WTC11 (cell line): ENCODE measurements at regions not wholly inside any gene's neighbourhood (a gene's known extent, or its start where the extent isn't known, plus 50 kb on each side); places are given as distances from the start of the nearest gene placed in this dataset.

Experiments
- ATAC-seq: fragments of 200-7000 bp; cut with Tn5 transposase; 2 replicates; pipeline ENCODE4 v1.10.0; 2021; ENCODE audit warnings: mild to moderate bottlenecking, moderate library complexity
- CTCF ChIA-PET: fragments of 300-600 bp; sonication (Branson Sonifier 250); formaldehyde crosslinking; loops from one replicate; lab custom pipeline; 2021; ENCODE audit warnings: antibody characterized with exemption; lab: Charles Lee
- POLR2A ChIA-PET: fragments of 350-600 bp; sonication (Branson Sonifier 250); formaldehyde crosslinking; loops from one replicate; lab custom pipeline; 2021; ENCODE audit warnings: antibody characterized with exemption; lab: Charles Lee
- DNase-seq: peaks from one replicate; pipeline ENCODE4 v3.0.0; 2021; ENCODE audit warnings: low spot score
- H3K27ac Mint-ChIP-seq: 2 replicates; pipeline ENCODE4 v1.8.0; 2021; ENCODE audit warnings: mixed read lengths
- H3K27me3 Mint-ChIP-seq: 2 replicates; pipeline ENCODE4 v1.8.0; 2021; ENCODE audit warnings: low read depth, mild to moderate bottlenecking, moderate library complexity, mixed read lengths
- H3K36me3 Mint-ChIP-seq: 2 replicates; pipeline ENCODE4 v1.8.0; 2021; ENCODE audit warnings: mixed read lengths
- H3K4me1 Mint-ChIP-seq: 2 replicates; pipeline ENCODE4 v1.8.0; 2022; ENCODE audit warnings: mixed read lengths
- H3K4me3 Mint-ChIP-seq: 2 replicates; pipeline ENCODE4 v1.8.0; 2021; ENCODE audit warnings: mild to moderate bottlenecking, moderate library complexity, mixed read lengths
- H3K9me3 Mint-ChIP-seq: 2 replicates; pipeline ENCODE4 v1.8.0; 2021; ENCODE audit warnings: mixed read lengths
- ATF1 ChIP-seq: sonication (generic); formaldehyde crosslinking; IDR thresholded peaks from 2 replicates; pipeline ENCODE4 v1.8.1; 2023; ENCODE audit warnings: mild to moderate bottlenecking, moderate library complexity, missing genetic modification reagents
- ATF2 ChIP-seq: sonication (generic); formaldehyde crosslinking; IDR thresholded peaks from 2 replicates; pipeline ENCODE4 v1.8.1; 2022; ENCODE audit warnings: low read depth, missing genetic modification reagents, borderline replicate concordance
- CBFB ChIP-seq: sonication (generic); formaldehyde crosslinking; IDR thresholded peaks from 2 replicates; pipeline ENCODE4 v1.8.1; 2022; ENCODE audit warnings: mild to moderate bottlenecking, low read depth, missing genetic modification reagents
- E2F1 ChIP-seq: sonication (generic); formaldehyde crosslinking; IDR thresholded peaks from 2 replicates; pipeline ENCODE4 v1.8.0; 2022; ENCODE audit warnings: mild to moderate bottlenecking, missing genetic modification reagents
- E2F5 ChIP-seq: sonication (generic); formaldehyde crosslinking; IDR thresholded peaks from 2 replicates; pipeline ENCODE4 v1.8.1; 2022; ENCODE audit warnings: mild to moderate bottlenecking, moderate library complexity, missing genetic modification reagents
- ERG ChIP-seq: fragments of 250-450 bp; sonication (Bioruptor Pico); IDR thresholded peaks from 2 replicates; pipeline ENCODE4 v1.8.0; 2021; ENCODE audit warnings: mild to moderate bottlenecking
- FOXJ3 ChIP-seq: sonication (generic); formaldehyde crosslinking; IDR thresholded peaks from 2 replicates; pipeline ENCODE4 v1.9.0; 2021; ENCODE audit warnings: missing genetic modification reagents, mild to moderate bottlenecking, borderline replicate concordance
- NFATC4 ChIP-seq: fragments of 250-450 bp; sonication (Bioruptor Pico); IDR thresholded peaks from 2 replicates; pipeline ENCODE4 v1.9.0; 2021; ENCODE audit warnings: mild to moderate bottlenecking
- OVOL2 ChIP-seq: fragments of 250-450 bp; sonication (Bioruptor Pico); IDR thresholded peaks from 2 replicates; pipeline ENCODE4 v1.9.0; 2021; ENCODE audit warnings: mild to moderate bottlenecking, borderline replicate concordance
- SMAD3 ChIP-seq: sonication (generic); formaldehyde crosslinking; IDR thresholded peaks from 2 replicates; pipeline ENCODE4 v1.8.0; 2022; ENCODE audit warnings: missing genetic modification reagents, mild to moderate bottlenecking, borderline replicate concordance
- SOX15 ChIP-seq: fragments of 250-450 bp; sonication (Bioruptor Pico); IDR thresholded peaks from 2 replicates; pipeline ENCODE4 v1.9.0; 2021; ENCODE audit warnings: mild to moderate bottlenecking
- ZNF219 ChIP-seq: sonication (generic); formaldehyde crosslinking; IDR thresholded peaks from 2 replicates; pipeline ENCODE4 v1.8.0; 2023; ENCODE audit warnings: missing genetic modification reagents, mild to moderate bottlenecking, borderline replicate concordance
- ZNF232 ChIP-seq: sonication (generic); formaldehyde crosslinking; IDR thresholded peaks from 2 replicates; pipeline ENCODE4 v1.8.0; 2022; ENCODE audit warnings: mild to moderate bottlenecking, missing genetic modification reagents
- ZNF317 ChIP-seq: sonication (generic); formaldehyde crosslinking; IDR thresholded peaks from 2 replicates; pipeline ENCODE4 v1.8.1; 2023; ENCODE audit warnings: low read depth, mild to moderate bottlenecking, moderate library complexity, missing genetic modification reagents, borderline replicate concordance
- ZNF416 ChIP-seq: fragments of 250-450 bp; sonication (Bioruptor Pico); IDR thresholded peaks from 2 replicates; pipeline ENCODE4 v1.9.0; 2021; ENCODE audit warnings: mild to moderate bottlenecking, inconsistent platforms
- ZNF532 ChIP-seq: fragments of 250-450 bp; sonication (Bioruptor Pico); IDR thresholded peaks from 2 replicates; pipeline ENCODE4 v1.9.0; 2021; ENCODE audit warnings: mild to moderate bottlenecking, borderline replicate concordance

- H3K9me3 Mint-ChIP-seq: peaks cover 8% of the 10 kb centered on the region
- peaks cover 4% of the 10 kb centered on the region for H3K36me3 Mint-ChIP-seq
- H3K27ac Mint-ChIP-seq: no peak overlapping the region
- TF ChIP-seq ZNF416 (CRISPR knock-in tag): no peak
- no peak for TF ChIP-seq SOX15
- no peak for TF ChIP-seq ZNF232 (CRISPR knock-in tag)
- TF ChIP-seq E2F1: no peak
- no peak for TF ChIP-seq ERG (CRISPR knock-in tag)
- TF ChIP-seq ATF1 (CRISPR knock-in tag): no peak
- no peaks in the 10 kb centered on the region for H3K4me1 Mint-ChIP-seq
- CTCF ChIA-PET: no interaction called here
- POLR2A ChIA-PET: no interaction called here
- no peak for ATAC-seq
- H3K4me3 Mint-ChIP-seq: no peak overlapping the region
- no peak for DNase-seq
- H3K27me3 Mint-ChIP-seq: no peaks in the 10 kb centered on the region
Measured at GRCh38 chr3:163983940-163984339, 1094.4 kb downstream of the SI start.

GRCh38 chr3:163971861-163972260 is 1106.4 kb downstream of the SI start:
- no peak for ATAC-seq
- ChIA-PET CTCF (no interaction called here), POLR2A (no interaction called here)
- no peaks in the 10 kb centered on the region for H3K36me3 Mint-ChIP-seq
- peaks cover 7% of the 10 kb centered on the region for H3K9me3 Mint-ChIP-seq
- H3K27me3 Mint-ChIP-seq: no peaks in the 10 kb centered on the region
- no peak overlapping the region for H3K27ac Mint-ChIP-seq
- H3K4me3 Mint-ChIP-seq: no peak overlapping the region
- no peak for TF ChIP-seq ATF2 (CRISPR knock-in tag)
- TF ChIP-seq ZNF317 (CRISPR knock-in tag): no peak
- no peak for TF ChIP-seq OVOL2 (CRISPR knock-in tag)
- TF ChIP-seq NFATC4 (CRISPR knock-in tag): no peak
- no peak for TF ChIP-seq CBFB (CRISPR knock-in tag)
- DNase-seq: no peak
- H3K4me1 Mint-ChIP-seq: no peaks in the 10 kb centered on the region

- TF ChIP-seq ZNF532 (CRISPR knock-in tag) (no peak), E2F5 (CRISPR knock-in tag) (no peak), FOXJ3 (CRISPR knock-in tag) (no peak), SMAD3 (CRISPR knock-in tag) (no peak), E2F1 (no peak), ZNF219 (CRISPR knock-in tag) (no peak)
- Mint-ChIP-seq H3K4me3 (no peak overlapping the region), H3K4me1 (no peaks in the 10 kb centered on the region), H3K9me3 (peaks cover 6% of the 10 kb centered on the region), H3K27ac (no peak overlapping the region), H3K27me3 (no peaks in the 10 kb centered on the region), H3K36me3 (no peaks in the 10 kb centered on the region)
- DNase-seq (no peak), ATAC-seq (no peak)
- ChIA-PET POLR2A (no interaction called here), CTCF (no interaction called here)
Measured at GRCh38 chr3:163957072-163957471, 1121.2 kb downstream of the SI start.
